Islet precursor cell (in vitro differentiated cells): ENCODE measurements at regions not wholly inside any gene's neighbourhood (a gene's known extent, or its start where the extent isn't known, plus 50 kb on each side); places are given as distances from the start of the nearest gene placed in this dataset.
"Not testable (repeated sequence)": the region's sequence is repeated elsewhere in the genome, so short reads cannot be mapped to it uniquely, and the experiment has no call there.

Experiments used
- DNase-seq: peaks from one replicate; pipeline ENCODE4 v3.0.0-alpha.2; 2018

DNA sequence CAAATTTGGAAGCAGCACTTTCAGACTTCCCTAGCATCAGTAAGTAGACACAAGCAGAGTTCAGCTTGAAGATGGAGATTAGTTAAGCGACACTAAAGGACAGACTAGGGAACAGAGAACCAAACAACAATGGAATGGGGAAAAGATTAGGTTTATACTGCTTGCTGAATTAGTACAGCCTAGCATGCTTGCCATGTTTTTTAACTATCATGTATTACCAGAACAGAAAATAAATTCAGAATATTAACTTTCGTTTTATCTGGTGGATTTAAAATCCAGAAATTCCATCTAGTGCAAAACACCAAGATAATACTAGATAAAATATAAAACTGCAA, 451.5 kb upstream of the SLC10A2 start:
- no peak for DNase-seq

DNA sequence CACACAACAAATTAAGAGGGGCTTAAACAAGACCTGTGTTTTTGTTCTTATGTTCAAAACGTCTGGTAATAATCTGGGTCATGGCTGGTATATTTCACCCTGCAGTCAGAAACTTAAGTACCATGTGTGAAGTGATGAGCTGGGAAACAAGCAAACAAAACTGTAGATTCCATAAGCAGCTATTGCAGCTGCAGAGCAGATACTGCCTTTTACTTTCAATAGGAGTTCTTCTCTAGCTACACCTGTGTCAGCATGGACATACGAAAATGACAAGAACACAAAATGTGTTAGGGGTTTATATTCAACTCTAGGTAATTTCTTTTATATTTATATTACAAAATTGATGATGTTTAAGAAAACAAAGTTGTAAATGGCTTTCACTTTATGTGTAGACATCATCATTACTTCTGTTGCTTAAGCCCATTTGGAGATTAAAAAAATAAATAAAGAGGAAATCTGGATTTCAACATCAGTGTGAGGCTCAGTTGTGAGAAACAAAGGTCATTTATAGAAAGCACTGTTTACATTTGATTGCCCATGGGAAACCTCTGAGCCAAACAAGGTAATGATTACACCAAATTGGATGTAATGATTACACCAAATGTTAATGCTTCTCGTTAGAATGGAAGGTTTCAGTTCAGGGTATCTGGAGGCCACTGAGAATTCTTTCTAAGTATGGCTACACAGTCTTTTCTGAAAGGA, 451.0 kb upstream of the SLC10A2 start:
- no peak for DNase-seq

DNA sequence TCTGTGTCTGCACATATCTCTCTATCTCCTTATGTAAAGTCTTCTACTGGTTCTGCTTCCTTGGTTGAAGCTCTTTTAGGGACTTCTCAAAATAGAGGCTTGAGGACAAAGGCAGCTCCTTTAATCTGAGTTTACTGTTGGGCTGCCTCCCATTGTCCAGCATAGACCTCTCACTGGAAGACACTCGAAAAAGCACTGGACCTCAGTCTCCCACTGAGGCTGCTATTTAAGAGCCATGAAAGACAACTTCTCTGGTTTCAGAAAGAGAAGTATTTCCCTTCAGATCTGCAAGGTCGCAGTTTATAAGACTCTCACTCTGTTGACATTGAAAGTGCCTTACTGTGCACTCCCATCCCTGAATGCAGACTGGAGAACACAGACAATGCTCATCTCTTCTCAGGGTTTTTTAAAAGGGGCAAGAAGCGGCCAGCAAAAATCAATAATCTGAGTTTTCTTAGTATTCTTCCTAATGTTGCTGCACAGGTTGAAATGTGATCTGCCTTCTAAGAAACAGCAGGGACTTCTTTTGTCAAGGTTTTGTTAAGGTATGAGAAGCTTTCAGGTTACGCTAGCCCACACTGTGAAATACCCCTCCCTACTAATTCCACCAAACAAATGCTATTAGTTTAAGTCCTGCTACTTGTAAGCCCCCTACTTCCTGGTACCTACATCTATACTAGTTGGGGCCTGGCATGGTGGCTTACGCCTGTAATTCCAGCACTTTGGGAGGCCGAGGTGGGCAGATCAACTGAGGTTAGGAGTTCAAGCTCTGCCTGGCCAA, 450.0 kb upstream of the SLC10A2 start:
- no peak for DNase-seq

DNA sequence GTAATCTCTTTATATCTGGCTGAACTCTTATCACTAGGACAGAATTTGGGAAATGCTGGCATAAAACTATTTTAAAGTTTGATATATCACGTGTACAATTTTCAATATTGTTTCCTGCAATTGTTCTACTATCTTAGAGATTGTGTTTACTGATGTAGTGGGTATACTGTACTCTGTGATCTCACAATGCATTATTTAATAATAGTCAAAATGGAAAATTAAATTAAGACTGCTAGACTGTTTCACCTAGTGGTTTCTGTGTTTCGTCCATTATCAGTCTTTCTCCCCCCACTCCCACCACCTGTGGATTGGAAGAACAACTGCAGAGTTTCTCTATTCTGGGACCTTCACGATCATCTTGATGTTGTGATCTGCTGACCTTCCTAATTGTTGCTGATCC, 449.2 kb upstream of the SLC10A2 start:
- no peak for DNase-seq

DNA sequence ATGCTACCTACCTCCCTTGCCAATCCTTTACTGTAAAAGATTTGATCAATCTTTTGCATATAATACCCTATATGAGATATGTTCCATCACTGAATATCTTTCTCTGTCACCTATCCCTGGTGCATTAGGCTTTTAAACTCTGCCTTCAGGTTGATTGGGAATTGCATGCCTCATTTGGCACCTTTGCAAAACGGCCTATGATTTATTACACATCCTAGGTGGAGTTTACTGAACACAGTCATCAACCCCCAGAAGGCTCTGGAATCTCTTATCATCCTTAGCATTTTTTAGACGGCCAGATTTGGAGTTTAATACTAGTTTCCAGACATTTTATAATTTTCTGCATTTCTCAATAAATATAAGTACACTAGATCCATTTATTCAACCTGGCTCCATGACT, 448.4 kb upstream of the SLC10A2 start:
- no peak for DNase-seq

DNA sequence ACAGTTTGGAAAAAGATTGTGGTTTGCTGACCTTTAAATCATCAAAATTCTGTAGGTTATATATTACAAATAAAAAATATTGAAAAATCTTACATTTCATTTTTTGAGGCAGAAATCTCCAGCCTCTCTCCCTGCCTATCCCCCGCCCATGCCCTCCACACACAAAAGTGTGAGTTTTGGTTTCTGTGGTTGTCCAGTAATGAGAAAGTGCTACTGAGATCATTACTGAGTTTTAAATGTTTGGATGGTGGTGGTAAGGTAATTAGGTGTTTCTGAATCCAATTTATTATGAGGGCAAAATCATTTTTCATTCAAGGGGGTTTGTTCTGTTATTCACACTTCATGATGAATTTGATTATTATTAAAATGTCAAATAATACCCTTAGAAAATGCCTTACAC, 448.0 kb upstream of the SLC10A2 start:
- DNase-seq: no peak

DNA sequence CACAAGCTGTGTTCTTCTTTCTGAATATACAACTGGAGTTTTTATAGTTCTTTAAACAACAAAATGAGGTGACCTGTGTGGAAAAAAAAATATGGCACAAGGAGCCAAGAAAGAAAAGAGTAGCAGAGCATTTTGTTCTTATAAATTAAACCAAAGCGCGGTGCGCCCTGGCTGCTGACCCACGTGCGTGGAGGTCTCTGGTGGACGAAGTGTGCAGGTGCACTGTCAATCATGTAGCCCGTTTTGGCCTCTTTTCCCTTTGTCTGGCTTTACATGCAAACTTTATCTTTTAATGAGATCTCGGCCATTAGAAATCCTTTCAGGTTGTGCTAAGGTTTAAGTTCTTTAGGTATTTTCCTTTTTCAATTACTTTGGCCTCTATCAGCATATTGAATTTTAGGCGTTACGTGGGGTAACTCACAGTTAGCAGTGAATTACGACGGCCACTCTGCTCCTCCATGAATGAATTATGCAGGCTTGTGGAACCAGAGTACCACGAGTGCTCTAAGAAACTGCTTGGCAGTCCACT, 443.9 kb upstream of the SLC10A2 start:
- no peak for DNase-seq

DNA sequence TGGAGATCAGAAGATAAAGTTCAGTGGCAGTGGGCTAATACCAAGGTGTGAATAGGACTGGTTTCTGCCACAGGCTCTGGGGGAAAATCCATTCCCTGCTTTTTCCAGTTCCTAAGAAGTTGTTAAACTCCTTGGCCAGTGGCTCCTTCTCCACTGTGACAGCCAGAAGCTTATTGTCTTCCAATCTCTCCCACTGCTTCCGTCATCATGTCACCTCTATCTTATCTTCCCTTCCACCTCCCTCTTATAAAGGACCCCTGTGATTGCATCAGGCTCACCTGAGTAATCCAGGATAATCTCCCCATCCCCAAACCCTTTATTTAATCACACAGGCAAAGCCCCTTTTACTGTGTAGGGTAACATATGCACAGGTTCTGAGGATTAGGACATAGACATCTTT, 431.2 kb upstream of the SLC10A2 start:
- no peak for DNase-seq

DNA sequence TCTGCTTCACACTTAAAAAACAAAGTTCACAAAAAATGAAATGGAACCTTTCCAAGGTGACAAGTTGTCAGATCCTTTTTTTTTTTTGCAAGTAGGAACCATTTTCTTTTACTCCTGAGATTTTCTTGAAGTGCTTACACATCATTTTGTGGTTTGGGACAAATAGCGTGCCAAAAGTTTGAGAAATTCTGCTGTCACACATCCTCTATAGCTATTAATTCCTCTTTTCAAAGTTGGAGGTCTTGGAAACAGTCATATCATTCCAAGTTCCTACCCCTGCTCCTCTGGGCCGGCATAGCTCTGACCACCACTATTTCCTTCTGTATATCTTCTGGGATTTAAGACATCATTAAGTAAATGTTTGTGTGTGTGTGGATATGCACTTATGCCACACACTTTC, 421.6 kb upstream of the SLC10A2 start:
- DNase-seq: no peak

DNA sequence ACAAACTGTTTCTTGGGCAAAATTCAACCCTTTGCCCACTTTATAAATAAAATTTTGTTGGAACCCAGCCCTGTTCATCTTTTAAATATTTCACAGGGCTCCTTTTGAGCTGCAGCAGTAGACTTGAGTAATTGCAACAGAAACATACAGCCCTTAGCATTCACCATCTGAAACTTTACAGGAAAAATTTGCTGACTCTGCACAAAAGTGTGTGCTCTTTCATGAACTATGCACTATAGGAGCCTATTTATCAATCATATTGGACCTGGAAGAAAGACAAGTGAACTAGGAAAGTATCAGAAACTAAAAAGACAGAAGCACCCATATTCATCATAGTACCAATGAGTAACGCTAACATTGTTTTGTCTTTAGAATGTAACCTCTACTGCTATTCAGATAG, 406.9 kb upstream of the SLC10A2 start:
- DNase-seq: no peak

DNA sequence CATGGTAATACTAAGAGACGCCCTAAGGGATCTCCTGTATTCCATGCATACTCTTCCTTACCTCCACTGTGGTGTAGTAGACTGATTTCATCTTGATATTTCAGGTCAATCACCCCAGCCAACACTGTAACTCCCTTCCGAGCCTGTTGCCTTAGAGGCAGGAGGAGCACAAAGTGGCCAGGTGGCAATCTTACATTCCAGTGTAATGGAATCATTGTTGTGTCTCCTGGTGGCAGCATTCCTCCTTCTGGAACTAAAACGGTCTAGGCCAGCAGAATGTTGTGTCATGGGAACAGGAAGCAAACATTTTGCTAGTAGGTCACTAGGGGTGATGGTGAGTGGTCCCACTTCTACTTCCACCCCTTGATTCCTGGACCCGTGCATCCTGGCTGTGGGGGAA, 405.7 kb upstream of the SLC10A2 start:
- DNase-seq: peak; percentile 95

DNA sequence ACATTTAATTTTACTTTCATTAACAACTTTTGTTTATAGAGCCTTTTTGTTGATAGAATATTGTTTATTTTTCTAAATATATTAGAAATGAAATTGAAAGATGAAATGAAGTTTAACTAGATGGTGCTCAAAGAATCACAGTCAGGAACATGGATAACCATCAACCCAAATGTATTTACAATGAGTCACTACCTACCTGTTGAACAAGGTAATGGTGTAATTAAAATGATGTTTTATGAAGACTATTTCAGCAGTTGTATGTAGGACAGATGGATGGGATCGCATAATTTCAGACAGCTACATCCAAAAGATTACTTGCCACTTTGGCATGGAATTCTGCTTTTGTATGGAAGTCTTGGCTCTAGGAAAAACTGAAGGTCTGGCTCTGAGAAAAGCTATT, 403.6 kb upstream of the SLC10A2 start:
- no peak for DNase-seq

DNA sequence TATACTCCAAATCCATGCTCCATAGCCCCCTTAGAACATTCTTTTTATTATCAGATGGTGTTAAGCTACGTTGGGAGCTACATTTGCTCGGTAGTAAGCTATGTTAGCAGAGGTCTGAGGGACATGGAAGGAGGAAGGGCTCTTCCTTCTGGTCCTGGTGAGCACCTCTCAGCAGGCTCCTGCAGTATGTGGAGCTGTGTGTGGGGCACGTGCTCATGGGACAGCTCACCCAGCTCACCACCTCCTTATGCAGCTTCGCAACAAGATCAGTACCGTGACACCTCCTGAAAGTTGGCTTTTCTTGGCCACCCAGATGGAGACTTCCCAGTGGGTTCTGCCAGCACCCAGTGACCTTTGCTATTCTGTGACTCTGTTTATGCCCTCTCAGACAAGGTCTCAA, 400.5 kb upstream of the SLC10A2 start:
- no peak for DNase-seq

DNA sequence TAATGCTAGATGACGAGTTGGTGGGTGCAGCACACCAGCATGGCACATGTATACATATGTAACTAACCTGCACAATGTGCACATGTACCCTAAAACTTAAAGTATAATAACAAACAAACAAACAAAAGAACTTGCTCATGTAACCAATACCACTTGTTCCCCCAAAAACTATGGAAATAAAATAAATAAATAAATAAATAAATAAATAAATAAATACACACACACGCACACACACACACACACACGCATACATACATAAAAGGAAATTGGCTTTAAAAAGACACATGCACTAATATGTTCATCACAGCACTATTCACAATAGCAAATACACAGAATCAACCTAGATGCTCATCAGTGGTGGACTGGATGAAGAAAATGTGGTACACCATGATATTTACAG, 394.0 kb upstream of the SLC10A2 start:
- not testable (repeated sequence) for DNase-seq

DNA sequence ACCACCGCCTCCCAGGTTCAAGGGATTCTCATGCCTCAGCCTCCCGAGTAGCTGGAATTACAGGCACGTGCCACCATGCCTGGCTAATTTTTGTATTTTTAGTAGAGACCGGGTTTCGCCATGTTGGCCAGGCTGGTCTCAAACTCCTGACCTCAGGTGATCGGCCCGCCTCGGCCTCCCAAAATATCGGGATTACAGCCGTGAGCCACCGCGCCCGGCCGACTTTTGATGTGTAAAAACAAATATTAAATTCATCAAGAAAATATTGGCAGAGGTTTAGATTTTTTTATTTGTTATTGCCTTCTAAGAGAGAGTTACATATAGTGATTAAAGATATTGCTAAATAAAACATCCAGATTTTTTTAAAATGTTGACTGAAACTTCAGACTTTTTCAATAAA, 390.8 kb upstream of the SLC10A2 start:
- DNase-seq: not testable (repeated sequence)

DNA sequence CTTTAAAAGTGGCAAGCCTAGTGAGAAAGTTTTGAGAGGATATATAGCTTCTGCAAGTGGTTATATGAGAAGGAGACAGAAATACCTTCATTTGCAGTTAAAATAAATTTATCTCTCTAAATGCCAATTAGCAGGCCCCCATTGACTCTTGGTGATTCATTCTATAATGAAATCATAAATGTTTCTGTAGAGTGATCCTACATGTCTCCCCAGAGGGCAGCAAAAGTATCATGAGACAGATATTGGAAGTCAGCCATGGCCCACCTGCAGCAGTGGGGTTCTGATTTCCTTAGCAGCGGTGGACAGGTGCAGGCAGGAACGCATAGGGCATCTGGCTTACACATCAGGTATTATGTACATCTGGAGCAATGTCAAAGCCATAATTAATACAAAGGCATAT, 385.4 kb upstream of the SLC10A2 start:
- no peak for DNase-seq

DNA sequence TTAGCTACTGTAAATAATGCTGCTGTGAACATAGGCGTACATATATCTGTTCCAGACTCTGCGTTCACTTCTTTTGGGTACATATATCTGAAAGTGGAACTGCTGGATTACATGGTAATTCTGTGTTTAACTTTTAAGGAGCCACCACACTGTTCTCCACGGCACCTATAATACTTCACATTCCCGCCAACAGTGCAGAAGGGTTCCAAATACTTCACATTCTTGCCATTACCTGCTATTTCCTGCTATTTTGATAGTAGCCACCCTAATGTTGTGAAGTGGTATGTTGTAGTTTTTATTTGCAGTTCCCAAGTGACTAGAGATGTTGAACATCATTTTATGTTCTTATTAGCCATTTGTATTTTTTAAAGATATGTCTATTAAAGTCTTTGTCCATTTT, 377.4 kb upstream of the SLC10A2 start:
- no peak for DNase-seq

DNA sequence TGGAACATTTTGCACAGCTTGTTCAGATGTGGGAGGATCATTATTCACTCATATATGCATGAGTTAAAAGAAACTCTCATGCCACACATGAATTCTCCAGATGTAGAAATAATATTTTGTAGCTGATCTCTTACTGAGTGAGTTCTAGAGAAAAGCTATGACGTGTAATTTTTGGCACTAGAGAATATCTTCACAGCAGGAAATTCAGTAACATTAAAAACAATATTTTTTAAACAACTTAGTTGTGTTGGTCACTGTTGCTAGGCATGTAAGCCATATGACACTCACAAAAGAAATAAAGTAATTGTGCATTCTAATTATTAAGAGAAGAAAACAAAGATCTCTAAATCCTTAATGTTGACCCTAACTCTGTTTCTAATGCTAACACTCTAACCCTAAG, 371.4 kb upstream of the SLC10A2 start:
- DNase-seq: no peak

DNA sequence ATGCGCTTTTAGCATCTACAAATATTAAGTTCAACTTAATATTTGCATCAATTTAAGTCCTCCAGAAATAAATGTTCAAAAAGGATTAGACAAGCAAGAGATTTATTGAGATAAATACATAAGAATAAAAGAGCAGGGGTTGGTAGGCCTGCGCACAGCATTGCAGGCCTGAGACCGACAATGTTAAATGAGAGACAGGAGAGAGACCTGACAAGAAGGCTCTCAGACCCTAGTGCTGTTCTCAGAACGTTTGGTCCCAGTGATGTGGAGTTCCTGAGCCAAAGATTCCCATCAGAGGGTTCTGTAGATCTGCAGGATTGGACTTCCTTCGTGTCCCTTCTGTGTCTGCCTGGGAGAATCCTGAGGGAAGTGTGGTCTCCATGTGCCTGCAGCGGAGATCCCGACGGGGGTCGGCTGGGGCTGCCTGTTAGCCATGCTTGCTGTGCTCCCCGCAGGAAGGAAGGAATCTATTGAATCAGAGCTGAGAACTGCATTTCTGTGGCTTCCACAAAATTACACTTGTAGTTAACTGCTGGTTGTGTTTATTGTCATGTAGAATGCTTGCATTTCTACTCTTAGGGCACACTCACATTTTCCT, 369.9 kb upstream of the SLC10A2 start:
- no peak for DNase-seq

DNA sequence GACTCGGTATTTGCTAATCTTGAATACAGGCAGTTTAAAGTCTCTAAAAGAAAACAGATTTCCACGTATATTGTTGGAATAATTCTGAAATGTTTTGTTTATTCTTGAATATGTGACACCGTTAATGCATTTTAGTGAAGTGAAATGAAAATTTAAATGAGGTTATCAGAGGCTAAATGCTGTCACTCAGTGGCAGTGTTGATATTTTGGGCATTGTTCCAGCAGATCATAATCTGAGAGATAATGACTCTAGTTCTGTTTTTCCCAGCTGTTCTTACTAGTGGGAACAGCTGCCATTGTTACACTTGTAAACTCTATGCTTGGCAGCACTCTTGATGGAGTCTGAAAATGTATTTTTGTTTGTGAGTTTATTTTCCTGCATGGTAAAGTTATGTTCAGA, 365.6 kb upstream of the SLC10A2 start:
- no peak for DNase-seq

DNA sequence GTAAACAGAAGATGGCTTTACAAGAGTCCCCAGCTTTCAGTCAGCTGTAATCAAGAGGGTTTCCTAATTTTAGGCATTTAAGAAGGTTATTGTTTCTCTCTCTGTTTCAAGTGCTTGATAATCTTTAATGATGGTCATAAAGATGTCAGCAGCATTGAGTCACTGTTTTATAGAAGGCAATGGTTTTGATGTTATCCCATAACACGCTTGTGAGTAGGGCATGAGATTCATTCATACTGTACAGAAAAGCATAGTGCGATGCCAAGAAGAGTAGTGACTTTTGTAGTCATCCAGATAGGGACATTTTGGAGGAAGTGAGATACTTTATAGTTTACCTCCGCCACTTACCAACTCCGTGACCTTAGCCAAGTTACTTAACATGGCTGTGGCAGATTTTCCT, 364.2 kb upstream of the SLC10A2 start:
- DNase-seq: no peak

DNA sequence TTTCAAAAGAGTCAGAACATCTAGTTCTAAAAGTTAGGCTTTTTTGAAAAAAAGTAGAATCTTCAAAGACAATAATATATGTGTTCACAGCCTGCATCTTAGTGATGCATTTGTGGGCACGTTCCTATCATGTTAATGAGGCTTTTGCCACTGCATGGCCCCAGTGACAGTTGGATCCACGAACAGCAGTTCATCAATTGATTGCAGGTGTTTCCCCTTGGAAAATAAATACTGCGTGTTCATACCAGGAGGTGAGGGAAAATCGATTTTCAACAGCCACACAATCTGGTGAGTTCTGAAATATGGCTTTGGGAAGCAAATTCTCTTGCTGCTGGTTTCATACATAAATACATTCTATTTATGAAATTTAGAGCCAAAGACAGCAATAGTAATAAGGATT, 343.8 kb upstream of the SLC10A2 start:
- no peak for DNase-seq

DNA sequence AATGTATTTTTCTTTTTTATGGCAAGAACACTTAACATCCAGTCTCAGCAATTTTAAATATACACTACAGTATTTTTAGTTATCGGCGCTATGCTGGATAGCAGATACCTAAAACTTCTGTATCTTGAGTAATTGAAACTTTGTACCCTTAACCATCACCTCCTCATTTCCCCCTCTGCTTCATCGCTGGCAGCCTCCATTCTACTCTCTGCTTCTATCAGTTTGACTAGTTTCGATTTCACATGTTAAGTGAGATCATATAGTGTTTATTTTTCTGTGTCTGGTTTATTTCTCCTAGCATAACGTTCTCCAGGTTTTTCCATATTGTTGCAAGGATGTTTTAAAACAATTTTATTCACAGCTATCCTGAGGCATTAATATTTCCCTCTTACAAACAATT, 340.8 kb upstream of the SLC10A2 start:
- no peak for DNase-seq

DNA sequence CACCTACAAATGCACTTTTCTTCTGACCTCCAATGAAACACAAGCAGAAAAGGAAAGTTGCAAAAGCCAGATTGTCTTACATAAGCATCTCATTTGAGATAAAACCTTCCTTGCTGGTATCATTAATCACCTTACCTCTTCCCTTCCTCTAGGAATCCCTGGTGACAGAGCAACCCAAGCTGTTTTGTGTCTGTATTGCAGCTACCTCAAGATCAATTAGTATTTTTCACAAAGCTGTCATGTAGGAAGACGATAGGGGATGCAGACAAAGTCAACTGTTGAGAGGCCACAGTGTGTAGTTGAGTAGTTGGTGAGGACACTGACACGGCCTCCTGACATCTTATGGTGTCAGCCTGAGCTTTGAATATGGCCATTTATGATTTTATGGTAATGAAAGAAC, 339.1 kb upstream of the SLC10A2 start:
- DNase-seq: no peak
